ENCODE measurements at regions not wholly inside any gene's neighbourhood (a gene's known extent, or its start where the extent isn't known, plus 50 kb on each side); places are given as distances from the start of the nearest gene placed in this dataset.

DNA sequence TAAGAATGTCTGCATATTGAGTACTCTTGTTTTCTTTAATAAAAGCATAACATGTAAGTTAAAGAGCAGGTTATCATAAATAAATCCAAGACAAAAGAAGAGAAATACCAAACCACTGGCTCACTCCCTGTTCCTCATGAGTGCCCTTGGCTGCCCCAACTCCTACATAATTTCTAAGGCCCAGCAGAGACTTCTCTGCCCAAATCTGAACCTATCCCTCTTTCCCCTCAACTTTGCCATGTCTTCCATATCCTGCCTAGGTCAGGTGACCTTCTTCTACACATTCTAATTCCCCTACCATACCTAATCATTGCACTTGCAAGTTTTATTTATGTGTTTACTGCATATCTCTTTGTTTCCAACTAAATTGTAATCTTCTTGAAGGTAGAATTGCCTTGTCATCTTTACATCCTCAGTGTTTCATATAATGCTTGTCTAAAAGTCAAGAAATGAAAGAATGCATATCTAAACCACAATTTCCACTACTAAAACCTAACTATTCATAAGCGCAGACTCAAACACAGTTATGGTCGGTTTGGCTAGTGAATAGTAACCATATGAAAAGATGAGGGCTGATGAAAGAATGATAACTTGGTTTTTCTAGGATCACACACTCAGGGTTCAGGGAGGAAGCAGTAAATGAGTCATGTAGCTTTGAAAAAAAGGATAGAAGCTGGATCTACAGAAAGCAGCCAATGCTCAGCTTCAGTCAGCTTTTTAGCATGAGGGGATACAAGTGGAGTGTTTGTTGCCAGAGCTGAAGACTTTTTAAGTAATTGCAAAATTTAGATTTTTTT lies 53.3 kb upstream of the EYA4 start:
- no peak for DNase-seq

DNA sequence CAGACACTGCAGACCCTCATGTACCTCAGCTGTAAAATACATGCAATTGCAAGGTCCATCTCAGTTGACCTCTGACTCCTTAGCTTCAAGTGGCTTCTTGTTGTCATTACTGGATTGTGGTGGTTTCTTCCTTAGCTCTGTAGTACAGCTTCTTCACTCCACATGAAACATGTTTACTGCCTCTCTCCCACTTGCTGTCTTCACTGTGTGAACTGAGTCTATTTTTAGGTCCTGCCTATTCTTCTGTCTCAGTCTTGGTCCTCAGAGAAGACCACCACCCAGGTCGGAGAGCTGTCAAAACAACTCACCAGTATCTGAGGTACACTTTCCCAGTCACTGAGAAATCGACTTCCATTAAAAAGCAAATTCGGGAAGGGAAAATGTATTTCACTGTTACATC lies 50.2 kb upstream of the EYA4 start:
- DNase-seq = no peak

DNA sequence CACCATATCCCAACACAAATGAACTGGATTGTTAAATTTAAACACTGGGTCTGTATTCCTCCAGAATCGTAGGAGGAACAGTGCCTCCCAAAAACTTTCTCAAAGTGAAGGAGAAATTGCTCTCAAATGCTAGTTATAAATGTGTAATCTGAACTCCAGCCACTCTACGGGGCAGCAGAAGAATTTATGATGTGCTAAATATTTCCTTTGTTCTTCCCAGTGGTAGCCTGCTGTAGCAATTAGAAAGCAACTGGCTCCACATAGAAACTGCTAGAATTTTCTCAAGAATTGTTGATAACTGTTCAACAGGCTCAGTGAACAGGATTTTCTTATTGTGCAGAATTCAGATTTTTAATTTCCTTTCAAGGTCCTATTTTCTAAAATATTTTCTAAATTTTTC lies 49.8 kb upstream of the EYA4 start:
- DNase-seq = no peak
